ENCODE measurements at regions not wholly inside any gene's neighbourhood (a gene's known extent, or its start where the extent isn't known, plus 50 kb on each side); places are given as distances from the start of the nearest gene placed in this dataset.
"Not testable (repeated sequence)": the region's sequence is repeated elsewhere in the genome, so short reads cannot be mapped to it uniquely, and the experiment has no call there.

DNA sequence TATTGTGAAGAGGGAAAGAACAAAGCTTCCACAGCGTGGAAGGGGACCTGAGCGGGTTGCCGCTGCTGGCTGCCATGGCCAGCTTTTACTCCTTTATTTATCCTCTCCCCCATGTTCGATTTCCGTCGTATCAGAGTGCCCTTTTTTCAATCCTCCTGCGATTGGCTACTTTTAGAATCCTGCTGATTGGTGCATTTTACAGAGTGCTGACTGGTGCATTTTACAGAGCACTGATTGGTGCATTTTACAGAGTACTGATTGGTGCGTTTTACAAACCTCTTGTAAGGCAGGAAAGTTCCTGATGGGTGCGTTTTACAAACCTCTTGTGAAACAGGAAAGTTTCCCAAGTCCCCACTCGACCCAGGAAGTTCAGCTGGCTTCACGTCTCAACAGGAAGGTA, 381.7 kb upstream of the ATP10A start:
- not testable (repeated sequence) for DNase-seq

GRCh38 chr15:26243382-26243781, 380.3 kb upstream of the ATP10A start:
- DNase-seq, result no peak

GRCh38 chr15:26242565-26243071, 379.5 kb upstream of the ATP10A start:
- no peak for DNase-seq

- DNase-seq, result no peak
Measured at GRCh38 chr15:26235864-26236263, 372.7 kb upstream of the ATP10A start.

- peak; percentile 29 for DNase-seq
Measured at GRCh38 chr15:26234976-26235767, 372.0 kb upstream of the ATP10A start.

DNA sequence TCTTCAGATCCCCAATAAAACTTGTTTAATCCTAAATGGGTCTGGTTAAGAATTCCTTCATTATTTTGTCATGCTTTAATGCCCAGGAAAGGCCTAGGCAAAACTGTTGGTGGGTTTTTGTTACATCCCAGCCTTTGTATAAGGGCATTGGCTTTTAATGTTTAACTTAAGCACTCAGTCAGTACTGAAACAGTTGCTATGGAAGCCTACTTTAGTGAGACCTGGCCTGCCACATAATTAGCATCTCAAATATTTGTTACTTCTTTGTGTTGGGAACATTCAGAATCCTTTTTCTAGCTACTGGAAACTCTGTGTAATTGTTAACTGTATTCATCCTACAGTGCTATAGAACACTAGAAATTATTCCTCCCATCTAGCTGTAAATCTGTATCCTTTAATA, 369.6 kb upstream of the ATP10A start:
- no peak for DNase-seq

GRCh38 chr15:26231096-26231495, 368.0 kb upstream of the ATP10A start:
- no peak for DNase-seq

DNA sequence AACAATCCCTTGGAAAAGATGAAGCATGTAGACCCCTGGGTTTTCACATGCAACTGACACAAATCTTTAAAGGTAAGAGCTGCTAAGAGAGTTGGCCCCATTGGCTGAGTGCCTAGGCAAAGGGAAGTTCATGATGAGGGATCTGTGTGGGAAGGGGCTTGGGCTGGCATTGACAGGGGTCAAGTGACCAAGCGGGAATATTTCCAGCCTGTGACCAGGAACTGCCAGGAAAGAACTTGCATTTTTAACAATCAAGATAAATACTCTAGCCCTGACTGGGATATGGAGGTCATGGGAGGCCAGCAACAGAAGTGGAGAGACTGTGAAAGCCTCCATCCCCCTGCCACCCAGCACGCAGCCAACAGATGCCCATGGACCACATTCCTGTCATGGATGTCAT, 361.1 kb upstream of the ATP10A start:
- no peak for DNase-seq

DNA sequence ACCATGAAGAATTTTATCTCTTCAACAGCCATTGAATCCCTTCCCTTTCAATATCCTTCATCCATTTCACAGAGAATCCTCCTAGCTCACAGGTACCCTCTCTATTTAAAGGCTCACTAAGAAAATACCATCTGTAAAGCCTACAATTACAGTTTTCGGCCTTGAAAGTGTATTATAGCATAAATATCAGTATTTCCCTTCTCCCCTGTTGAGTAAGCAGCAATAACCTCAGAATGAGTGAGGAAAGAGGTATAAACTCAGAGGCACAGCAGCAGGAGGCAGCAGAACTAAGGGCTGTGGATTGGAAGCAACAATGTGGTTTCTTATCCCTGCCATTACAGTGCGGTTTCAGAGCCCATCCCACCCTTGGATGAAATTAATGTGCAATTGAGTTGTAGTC, 360.6 kb upstream of the ATP10A start:
- no peak for DNase-seq

DNA sequence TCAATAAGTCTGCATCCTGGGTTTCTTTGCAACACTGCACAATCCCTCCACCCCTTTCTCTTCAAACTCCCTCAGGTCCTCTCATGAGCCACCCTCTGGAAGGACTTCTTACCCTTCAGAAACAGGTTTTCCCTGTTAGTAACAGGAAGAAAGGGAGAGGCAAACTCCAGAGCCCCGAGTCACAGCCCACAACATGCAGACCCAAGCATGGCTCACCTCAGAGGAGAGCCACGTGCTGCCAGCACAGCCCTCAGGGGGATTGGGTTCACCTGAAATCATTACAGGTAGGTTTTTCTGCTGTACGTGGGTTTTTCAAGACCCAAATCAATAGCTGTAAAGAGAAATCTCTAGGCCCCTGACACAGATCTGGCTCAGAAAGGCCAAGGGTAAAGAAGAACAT, 359.7 kb upstream of the ATP10A start:
- DNase-seq, result no peak

GRCh38 chr15:26217043-26217442, 353.9 kb upstream of the ATP10A start:
- not testable (repeated sequence) for DNase-seq

DNA sequence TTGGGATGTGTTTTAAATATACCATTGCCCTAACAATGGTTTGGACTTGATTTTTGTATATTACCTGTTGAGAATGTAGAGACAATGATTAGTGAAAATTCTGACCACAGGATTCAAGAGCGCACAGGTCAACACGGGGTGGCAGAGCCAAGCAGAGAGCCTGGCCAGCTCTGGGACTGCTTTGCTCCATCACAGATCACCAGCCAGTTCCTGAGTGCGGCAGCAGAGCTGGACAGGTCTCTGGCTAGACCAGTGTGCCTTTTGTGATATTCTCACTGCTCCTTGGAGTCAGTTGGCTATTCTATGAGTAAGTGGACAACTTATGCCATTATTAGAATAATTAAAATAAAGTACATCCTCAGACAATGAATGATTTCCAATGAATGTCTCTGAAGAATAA, 351.2 kb upstream of the ATP10A start:
- DNase-seq, result no peak

GRCh38 chr15:26213427-26213826, 350.3 kb upstream of the ATP10A start:
- no peak for DNase-seq

GRCh38 chr15:26212109-26212508, 349.0 kb upstream of the ATP10A start:
- no peak for DNase-seq

- no peak for DNase-seq
Measured at GRCh38 chr15:26210980-26211379, 347.9 kb upstream of the ATP10A start.

- DNase-seq, result peak; percentile 66
Measured at GRCh38 chr15:26201177-26201858, 338.2 kb upstream of the ATP10A start.

GRCh38 chr15:26200427-26200826, 337.3 kb upstream of the ATP10A start:
- DNase-seq, result no peak

DNA sequence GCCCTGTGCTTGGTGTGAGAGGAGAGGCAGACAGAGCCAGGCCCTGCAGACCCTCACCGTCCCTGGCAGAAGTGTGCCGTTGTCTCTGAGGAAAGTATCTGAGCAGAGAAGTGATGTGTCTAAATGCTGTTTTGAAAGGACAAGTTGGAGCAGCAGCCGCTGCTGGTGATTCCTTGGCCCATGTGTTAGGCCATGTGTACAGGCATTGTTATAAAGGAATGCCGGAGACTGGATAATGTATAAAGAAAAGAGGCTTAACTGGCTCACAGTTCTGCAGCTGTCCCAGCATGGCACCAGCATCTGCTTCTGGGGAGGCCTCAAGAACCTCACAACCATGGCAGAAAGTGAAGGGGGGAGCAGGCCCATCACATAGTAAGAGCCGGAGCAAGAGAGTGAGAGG, 334.6 kb upstream of the ATP10A start:
- no peak for DNase-seq

- no peak for DNase-seq
Measured at GRCh38 chr15:26197060-26197459, 333.9 kb upstream of the ATP10A start.

DNA sequence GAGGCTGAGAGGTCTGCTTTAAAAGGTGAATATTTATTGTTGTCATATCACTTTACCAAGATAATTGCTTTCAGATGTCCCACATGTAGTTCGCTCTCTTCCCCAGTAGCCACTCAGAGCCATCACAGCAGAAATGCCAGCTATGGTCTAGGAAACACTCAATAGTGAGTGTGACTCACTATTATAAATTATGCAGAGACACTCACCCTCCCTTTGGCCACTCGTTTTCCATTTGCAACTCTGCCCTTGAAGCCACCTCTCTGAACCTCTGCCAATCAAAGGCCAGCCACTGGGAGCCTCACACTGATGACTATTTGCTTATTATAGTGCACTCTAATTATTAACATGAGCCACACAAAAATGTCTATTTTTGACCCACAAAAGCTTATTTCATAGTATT, 328.1 kb upstream of the ATP10A start:
- DNase-seq, result no peak

- not testable (repeated sequence) for DNase-seq
Measured at GRCh38 chr15:26186138-26186537, 323.0 kb upstream of the ATP10A start.

DNA sequence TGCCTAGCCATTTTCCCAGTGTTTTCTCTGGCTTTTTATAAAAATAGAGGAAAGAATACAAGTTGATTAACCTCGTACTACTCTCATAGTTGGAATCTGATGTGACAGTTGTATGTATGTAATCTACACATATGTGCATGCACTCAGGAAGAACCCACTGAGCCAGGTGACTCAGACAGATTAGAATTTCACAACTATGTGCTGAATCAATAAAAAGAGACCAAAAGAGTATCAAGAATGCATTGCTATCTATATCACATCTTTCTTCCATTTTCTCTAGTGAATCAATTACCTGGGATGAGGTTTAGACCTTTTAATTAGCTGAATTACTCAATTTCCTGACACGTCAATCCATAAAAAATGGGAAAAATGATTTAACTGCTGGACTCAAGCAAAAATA, 319.3 kb upstream of the ATP10A start:
- DNase-seq, result no peak

DNA sequence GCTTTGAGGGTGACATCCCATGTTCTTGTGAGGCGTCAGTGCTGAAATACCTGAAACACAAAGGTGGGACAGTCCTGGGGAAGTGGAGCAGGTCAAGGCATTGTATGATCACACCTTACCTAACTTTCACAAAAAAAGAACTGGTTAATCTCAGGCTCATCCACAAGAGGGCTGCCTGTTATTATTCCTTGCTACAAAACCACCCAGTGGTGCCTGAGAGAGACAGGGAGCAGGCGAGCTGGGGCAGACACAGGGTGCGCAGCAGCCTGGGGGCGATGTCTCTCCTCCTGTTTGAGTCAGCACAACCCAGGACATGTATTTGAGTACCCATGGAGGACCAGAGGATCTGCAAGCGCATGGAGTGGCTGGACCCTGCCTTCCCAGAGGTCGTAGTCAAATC, 316.8 kb upstream of the ATP10A start:
- peak; percentile 59 for DNase-seq

- peak; percentile 84 for DNase-seq
Measured at GRCh38 chr15:26178640-26179220, 315.6 kb upstream of the ATP10A start.

All from NCI-H1092 treated with DMSO at 0.1 percent for 48 hours (cell line).